SK-N-SH (cell line): ENCODE measurements at regions not wholly inside any gene's neighbourhood (a gene's known extent, or its start where the extent isn't known, plus 50 kb on each side); places are given as distances from the start of the nearest gene placed in this dataset.

ENCODE experiments used
- CTCF ChIA-PET: fragments of 300-600, 350-600 bp; formaldehyde crosslinking; extraction: SDS; loops from one replicate; lab custom pipeline; 2021; lab: Yijun Ruan, JAX
- POLR2A ChIA-PET: fragments of 350-600 bp; sonication (Branson Sonifier 250); formaldehyde crosslinking; extraction: SDS; loops from one replicate; lab custom pipeline; 2020; ENCODE audit warnings: antibody characterized with exemption, inconsistent platforms; lab: Yijun Ruan, JAX
- DNase-seq: peaks from one replicate; pipeline ENCODE4 v3.0.0; 2012
- H2AFZ ChIP-seq: fragments of 200-600 bp; sonication (generic); 2 replicates; pipeline ENCODE4 v1.8.1; 2016; ENCODE audit warnings: antibody characterized with exemption, mild to moderate bottlenecking, low read depth
- H3F3A ChIP-seq: fragments of 200-600 bp; sonication (generic); replicated peaks from 2 replicates; pipeline ENCODE3; 2016; ENCODE audit warnings: antibody characterized with exemption, mild to moderate bottlenecking; ENCODE audit not compliant: insufficient read depth
- H3K27ac ChIP-seq, 2 experiments: fragments of 200-500 bp in 1 of 2; fragments of 200-600 bp in 1 of 2; sonication (Bioruptor generic) in 1 of 2; sonication (generic), shearing (Covaris generic) in 1 of 2; 2 replicates each; pipeline versions ENCODE4 v1.5.1 to v1.6.1; 2014 to 2016; ENCODE audit warnings: low read depth in 2 of 2, inconsistent platforms in 1 of 2, low read length in 1 of 2, mild to moderate bottlenecking in 1 of 2, mixed read lengths in 1 of 2
- H3K27me3 ChIP-seq: fragments of 200-600 bp; sonication (generic), shearing (Covaris generic); 2 replicates; pipeline ENCODE4 v1.6.1; 2016; ENCODE audit warnings: mixed run types; ENCODE audit not compliant: insufficient read depth
- H3K36me3 ChIP-seq, 2 experiments: fragments of 200-500 bp in 1 of 2; fragments of 200-600 bp in 1 of 2; sonication (Bioruptor generic) in 1 of 2; sonication (generic) in 1 of 2; replicated peaks in 1 of 2; 2 replicates each; pipeline versions ENCODE3 to v1.5.1; 2014 to 2016; ENCODE audit warnings: low read length in 1 of 2, mild to moderate bottlenecking in 1 of 2; ENCODE audit not compliant: insufficient read depth in 2 of 2, control insufficient read depth in 1 of 2
- H3K4me1 ChIP-seq, 2 experiments: fragments of 200-500 bp in 1 of 2; fragments of 200-600 bp in 1 of 2; sonication (Bioruptor generic) in 1 of 2; sonication (generic), shearing (Covaris generic) in 1 of 2; 2 replicates each; pipeline versions ENCODE4 v1.5.1 to v1.6.1; 2014 to 2016; ENCODE audit warnings: low read depth in 1 of 2, low read length in 1 of 2, mixed run types in 1 of 2; ENCODE audit not compliant: insufficient read depth in 2 of 2, control insufficient read depth in 1 of 2
- H3K4me2 ChIP-seq: fragments of 200-600 bp; sonication (generic), shearing (Covaris generic); 2 replicates; pipeline ENCODE4 v1.6.1; 2017; ENCODE audit warnings: mixed run types
- H3K4me3 ChIP-seq, 2 experiments: fragments of 200-500 bp in 1 of 2; fragments of 200-600 bp in 1 of 2; sonication (Bioruptor generic) in 1 of 2; sonication (generic), shearing (Covaris generic) in 1 of 2; 2 replicates each; pipeline versions ENCODE4 v1.5.1 to v1.8.1; 2014 to 2016; ENCODE audit warnings: low read depth in 2 of 2, inconsistent platforms in 1 of 2, low read length in 1 of 2, mild to moderate bottlenecking in 1 of 2, mixed read lengths in 1 of 2, moderate library complexity in 1 of 2
- H3K79me2 ChIP-seq: fragments of 200-600 bp; sonication (generic); 2 replicates; pipeline ENCODE4 v1.8.1; 2017; ENCODE audit warnings: mild to moderate bottlenecking; ENCODE audit not compliant: insufficient read depth
- H3K9ac ChIP-seq: fragments of 200-600 bp; sonication (generic); 2 replicates; pipeline ENCODE4 v1.6.1; 2017; ENCODE audit warnings: mixed run types
- H3K9me2 ChIP-seq: fragments of 200-600 bp; sonication (generic); 2 replicates; pipeline ENCODE4 v1.6.1; 2017; ENCODE audit warnings: mixed run types
- H3K9me3 ChIP-seq: fragments of 200-600 bp; sonication (generic); 2 replicates; pipeline ENCODE4 v1.6.1; 2017; ENCODE audit warnings: mixed run types, mild to moderate bottlenecking, moderate library complexity
- H4K20me1 ChIP-seq: fragments of 200-600 bp; sonication (generic); 2 replicates; pipeline ENCODE4 v1.6.1; 2017; ENCODE audit warnings: mild to moderate bottlenecking, mixed run types; ENCODE audit not compliant: insufficient read depth
- CHD2 ChIP-seq: fragments of 150-350 bp; IDR thresholded peaks from 2 replicates; pipeline ENCODE4 v1.6.1; 2018; ENCODE audit warnings: low read length; ENCODE audit not compliant: partially characterized antibody
- CTCF ChIP-seq: fragments of 200-600 bp; sonication (generic); IDR thresholded peaks from 2 replicates; pipeline ENCODE4 v1.6.1; 2017; ENCODE audit warnings: antibody characterized with exemption, mild to moderate bottlenecking, moderate library complexity
- MEF2A ChIP-seq: IDR thresholded peaks from 2 replicates; pipeline ENCODE4 v1.4.0; 2012; ENCODE audit warnings: low read depth, borderline replicate concordance
- MXI1 ChIP-seq: IDR thresholded peaks from 2 replicates; pipeline ENCODE4 v1.6.1; 2012; ENCODE audit warnings: mild to moderate bottlenecking, low read depth, low read length, improper control_type of control experiment
- POLR2AphosphoS5 ChIP-seq: IDR thresholded peaks from 2 replicates; pipeline ENCODE4 v1.6.1; 2012; ENCODE audit warnings: low read depth, low read length
- RAD21 ChIP-seq: IDR thresholded peaks from 2 replicates; pipeline ENCODE4 v1.6.1; 2012; ENCODE audit warnings: mild to moderate bottlenecking, low read length
- REST ChIP-seq: IDR thresholded peaks from 2 replicates; pipeline ENCODE4 v1.6.1; 2012; ENCODE audit warnings: mild to moderate bottlenecking, low read depth, low read length, moderate library complexity
- RFX5 ChIP-seq: IDR thresholded peaks from 2 replicates; pipeline ENCODE4 v1.6.1; 2012; ENCODE audit warnings: mild to moderate bottlenecking, improper control_type of control experiment, low read length
- RXRA ChIP-seq: IDR thresholded peaks from 2 replicates; pipeline ENCODE4 v1.4.0; 2012; ENCODE audit warnings: low read depth, mild to moderate bottlenecking, borderline replicate concordance
- SMC3 ChIP-seq: IDR thresholded peaks from 2 replicates; pipeline ENCODE4 v1.6.1; 2012; ENCODE audit warnings: low read depth, low read length, improper control_type of control experiment
- TEAD4 ChIP-seq: IDR thresholded peaks from 2 replicates; pipeline ENCODE4 v1.4.0; 2012; ENCODE audit warnings: mild to moderate bottlenecking, borderline replicate concordance; ENCODE audit not compliant: insufficient read depth
- USF2 ChIP-seq: fragments of 150-350 bp; IDR thresholded peaks from 2 replicates; pipeline ENCODE4 v1.6.1; 2017; ENCODE audit warnings: antibody characterized with exemption, low read length, low read depth, borderline replicate concordance

GRCh38 chr9:21660976-21661375, 141.5 kb upstream of the MTAP start:
- Histone ChIP-seq H3K9me3 (no peaks in the 10 kb centered on the region), H3K4me3 (no peak overlapping the region), H3K79me2 (no peaks in the 10 kb centered on the region), H2AFZ (no peak overlapping the region), H3K27me3 (peaks cover 12% of the 10 kb centered on the region; the same call in 1 of the 2 replicates), H3K4me2 (no peak overlapping the region), H3K4me1 (no peaks in the 10 kb centered on the region), H3K9ac (no peak overlapping the region), H4K20me1 (no peaks in the 10 kb centered on the region), H3K9me2 (no peaks in the 10 kb centered on the region), H3K27ac (no peak overlapping the region), H3F3A (no peaks in the 10 kb centered on the region), H3K36me3 (no peaks in the 10 kb centered on the region)
- ChIA-PET POLR2A (no interaction called here), CTCF (no interaction called here)
- no peak for DNase-seq
- TF ChIP-seq REST: no peak
- no peak for TF ChIP-seq RXRA
- no peak for TF ChIP-seq TEAD4
- no peak for TF ChIP-seq POLR2AphosphoS5
- TF ChIP-seq RFX5: no peak
- TF ChIP-seq CTCF: no peak
- TF ChIP-seq RAD21: no peak

- DNase-seq: no peak
- H3K9me2 ChIP-seq: no peaks in the 10 kb centered on the region
- TF ChIP-seq RFX5 (no peak), CTCF (no peak), MEF2A (no peak), CHD2 (no peak), MXI1 (no peak), SMC3 (no peak), USF2 (no peak)
- H3K4me3 ChIP-seq: no peak overlapping the region
- no peaks in the 10 kb centered on the region for H3K4me1 ChIP-seq
- H3K27me3 ChIP-seq: peaks cover 18% of the 10 kb centered on the region; the same call in 1 of the 2 replicates
- H3K79me2 ChIP-seq: no peaks in the 10 kb centered on the region
- H3K9ac ChIP-seq: no peak overlapping the region
- no peaks in the 10 kb centered on the region for H3K36me3 ChIP-seq
- H4K20me1 ChIP-seq: no peaks in the 10 kb centered on the region
- H3K4me2 ChIP-seq: no peak overlapping the region
- CTCF ChIA-PET: no interaction called here
- H3F3A ChIP-seq: no peaks in the 10 kb centered on the region
- H2AFZ ChIP-seq: no peak overlapping the region
- no peaks in the 10 kb centered on the region for H3K9me3 ChIP-seq
- POLR2A ChIA-PET: no interaction called here
- H3K27ac ChIP-seq: no peak overlapping the region
Observed at GRCh38 chr9:21661626-21662025, 140.8 kb upstream of the MTAP start.
